ENCODE measurements at regions not wholly inside any gene's neighbourhood (a gene's known extent, or its start where the extent isn't known, plus 50 kb on each side); places are given as distances from the start of the nearest gene placed in this dataset.

DNA sequence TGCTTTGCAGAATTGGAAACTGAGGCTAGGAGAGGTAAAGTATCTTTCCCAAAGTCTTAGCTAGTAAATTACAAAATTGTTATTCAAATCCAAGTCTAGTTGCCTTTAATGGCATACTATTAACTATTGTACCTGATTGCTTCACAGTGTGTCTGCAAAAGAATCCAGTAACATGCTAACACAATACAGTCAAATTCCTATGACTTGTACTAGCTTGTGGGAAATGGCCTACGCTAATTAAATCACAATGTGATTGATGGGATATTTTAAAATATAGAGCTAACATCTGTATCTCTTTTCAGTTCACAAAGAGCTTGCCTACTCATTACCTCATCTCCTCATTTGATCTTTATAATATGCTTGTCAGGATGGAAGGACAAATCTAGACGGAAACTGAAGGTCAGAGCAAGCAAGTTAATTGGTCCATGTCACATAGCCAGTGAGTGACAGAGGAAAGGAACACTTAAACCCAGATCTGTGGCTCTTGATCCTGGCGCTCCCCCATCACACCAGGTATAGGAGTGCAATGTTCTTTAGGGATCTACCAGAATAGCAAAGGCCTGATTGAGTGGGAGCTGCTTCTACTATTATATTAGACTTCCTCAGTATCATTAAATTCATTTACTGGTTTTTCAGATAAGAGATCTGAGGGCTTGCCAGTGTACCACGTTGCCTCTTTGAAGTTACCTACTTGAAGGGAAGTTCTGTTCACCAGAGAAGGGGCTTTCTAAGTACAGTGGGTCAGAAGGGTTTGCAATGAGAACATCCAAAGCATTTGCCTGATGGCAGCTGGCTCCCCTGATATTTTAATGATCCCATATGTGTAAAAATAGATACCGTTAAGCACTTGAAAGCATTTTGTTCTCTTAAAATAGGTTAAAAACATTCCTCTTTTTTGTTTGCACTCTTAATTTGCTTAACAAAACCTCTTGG, 213.6 kb upstream of the SESN3 start:
- Histone ChIP-seq H3K4me2 (no peak overlapping the region), H3K4me1 (no peaks in the 10 kb centered on the region), H3K27me3 (no peaks in the 10 kb centered on the region), H3K4me3 (no peak overlapping the region), H3K36me3 (no peaks in the 10 kb centered on the region), H4K20me1 (no peaks in the 10 kb centered on the region), H3K9me3 (replicated peaks in 1 of 11) (peaks cover 0 to 9% (median 0%) of the 10 kb centered on the region in 11 experiments; a peak in 2 of 22 replicates), H3K9ac (no peak overlapping the region), H3K27ac (no peak overlapping the region)
- no peak for TF ChIP-seq Cebpa-rat (IDR thresholded peaks at IDR 0.05)

DNA sequence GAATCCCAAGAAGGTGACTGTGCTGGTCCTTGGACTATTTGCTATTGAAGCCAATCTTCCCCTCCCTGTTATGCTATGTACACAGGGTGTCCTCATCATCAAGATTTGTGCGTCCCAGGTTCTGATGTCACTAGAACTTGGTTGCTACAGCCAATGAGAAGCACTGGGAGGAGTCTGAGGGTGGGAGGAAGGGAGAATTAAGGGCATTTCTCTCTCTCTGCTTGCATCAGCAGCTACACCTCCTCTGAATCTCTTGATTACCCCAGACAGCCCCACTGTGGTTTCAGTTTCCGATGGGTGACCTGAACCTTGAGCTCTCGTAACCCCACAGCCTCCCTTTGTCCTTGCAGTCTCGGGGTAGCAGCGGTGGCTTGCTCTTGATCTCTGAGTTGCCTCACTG, 212.4 kb upstream of the SESN3 start:
- no peak for TF ChIP-seq Cebpa-rat (IDR thresholded peaks at IDR 0.05)
- no peaks in the 10 kb centered on the region for H3K36me3 ChIP-seq
- H4K20me1 ChIP-seq, result no peaks in the 10 kb centered on the region
- H3K4me1 ChIP-seq, result no peaks in the 10 kb centered on the region
- no peak overlapping the region for H3K9ac ChIP-seq
- no peaks in the 10 kb centered on the region for H3K27me3 ChIP-seq
- H3K4me3 ChIP-seq, result no peak overlapping the region
- H3K9me3 ChIP-seq (replicated peaks in 1 of 11), result peaks cover 0 to 9% (median 0%) of the 10 kb centered on the region in 11 experiments; a peak in 2 of 22 replicates
- no peak overlapping the region for H3K27ac ChIP-seq
- no peak overlapping the region for H3K4me2 ChIP-seq

DNA sequence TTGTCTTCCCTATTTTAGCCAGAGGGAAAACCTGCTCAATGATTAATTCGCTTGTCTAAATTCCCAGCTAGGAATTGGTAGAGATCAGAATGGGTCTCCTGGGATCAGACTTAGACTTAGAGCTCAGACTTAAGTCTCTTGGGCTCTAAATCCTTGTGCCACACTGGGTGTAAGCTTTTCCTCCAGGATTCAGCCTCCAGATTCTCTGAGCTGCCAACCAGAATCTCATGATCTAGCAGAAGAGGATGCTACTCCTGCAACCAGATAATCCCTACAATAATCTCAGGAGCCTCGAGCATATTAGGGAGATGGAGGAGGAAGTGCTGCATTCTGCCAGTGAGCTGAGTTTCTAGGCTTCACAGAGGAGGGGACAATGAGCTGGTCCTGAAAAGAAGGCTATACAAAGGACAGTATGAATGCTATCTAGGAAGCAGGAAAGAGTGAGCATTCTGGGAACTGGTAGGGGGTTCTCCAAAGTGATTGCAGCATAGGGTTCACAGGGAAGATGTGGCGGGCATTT, 211.6 kb upstream of the SESN3 start:
- Histone ChIP-seq H3K36me3 (no peaks in the 10 kb centered on the region), H3K4me1 (no peaks in the 10 kb centered on the region), H3K27ac (no peak overlapping the region), H3K4me2 (no peak overlapping the region), H3K9ac (no peak overlapping the region), H3K27me3 (no peaks in the 10 kb centered on the region), H3K4me3 (no peak overlapping the region), H4K20me1 (no peaks in the 10 kb centered on the region), H3K9me3 (replicated peaks in 1 of 11) (peaks cover 0 to 9% (median 0%) of the 10 kb centered on the region in 11 experiments; a peak in 2 of 22 replicates)
- no peak for TF ChIP-seq Cebpa-rat (IDR thresholded peaks at IDR 0.05)

DNA sequence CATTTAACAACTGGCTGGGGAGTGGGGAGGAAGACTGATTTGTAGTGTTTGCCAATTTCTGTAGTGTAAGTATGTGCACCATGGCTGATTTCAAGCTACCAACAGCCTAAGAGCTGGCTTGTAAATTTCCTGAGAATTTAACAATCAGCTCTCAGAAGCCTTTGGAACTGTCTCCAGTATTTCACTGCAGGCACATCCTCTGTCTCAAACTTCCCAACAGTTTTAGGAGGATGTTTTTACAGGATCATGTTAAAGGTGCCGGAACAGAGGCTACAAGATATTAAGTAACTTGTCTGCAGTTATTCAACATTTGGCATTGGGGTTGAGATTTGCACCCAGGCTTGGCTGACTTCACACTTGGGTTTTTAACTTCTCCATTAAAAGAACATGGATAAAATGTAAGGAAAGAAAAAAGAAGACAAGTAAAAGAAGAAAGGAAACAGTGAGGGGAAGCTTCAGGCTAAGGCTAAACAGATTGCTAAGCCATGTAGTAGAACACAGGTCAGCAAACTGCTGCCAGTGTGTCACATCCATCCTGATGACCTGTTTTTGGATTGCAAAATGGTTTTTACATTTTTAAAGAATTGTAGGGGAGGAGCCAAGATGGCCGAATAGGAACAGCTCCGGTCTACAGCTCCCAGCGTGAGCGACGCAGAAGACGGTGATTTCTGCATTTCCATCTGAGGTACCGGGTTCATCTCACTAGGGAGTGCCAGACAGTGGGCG, 204.8 kb upstream of the SESN3 start:
- H3K27me3 ChIP-seq, result no peaks in the 10 kb centered on the region
- no peaks in the 10 kb centered on the region for H3K9me3 ChIP-seq (replicated peaks in 1 of 11)
- TF ChIP-seq Cebpa-rat (IDR thresholded peaks at IDR 0.05), result no peak
- no peaks in the 10 kb centered on the region for H3K36me3 ChIP-seq
- H3K9ac ChIP-seq, result no peak overlapping the region
- peaks cover 0 to 3% (median 0%) of the 10 kb centered on the region in 10 experiments; a peak in 1 of 20 replicates for H3K4me1 ChIP-seq
- no peak overlapping the region for H3K4me2 ChIP-seq
- no peak overlapping the region for H3K27ac ChIP-seq
- H3K4me3 ChIP-seq, result no peak overlapping the region
- H4K20me1 ChIP-seq, result no peaks in the 10 kb centered on the region

DNA sequence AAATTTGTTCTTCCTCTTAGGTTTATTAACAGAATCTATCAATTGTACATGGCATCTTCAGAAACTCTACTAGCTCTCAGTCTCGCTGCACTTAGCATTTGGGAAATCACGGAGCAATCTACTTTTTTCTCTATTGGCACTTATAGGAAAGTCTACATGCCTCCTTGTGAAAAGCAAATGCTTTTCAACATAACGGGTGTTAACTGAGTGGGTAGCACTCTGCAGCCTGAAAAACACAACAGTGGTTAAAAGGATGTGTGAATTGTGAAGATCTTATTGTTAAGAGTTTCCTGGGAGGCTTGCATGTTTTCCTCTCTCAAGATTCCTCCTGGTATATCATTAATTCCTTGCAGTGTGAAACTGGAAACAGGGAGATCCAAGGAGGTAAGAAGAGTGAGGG, 204.2 kb upstream of the SESN3 start:
- Histone ChIP-seq H3K4me2 (no peak overlapping the region), H3K36me3 (no peaks in the 10 kb centered on the region), H3K27ac (no peak overlapping the region), H3K27me3 (no peaks in the 10 kb centered on the region), H3K9me3 (replicated peaks in 1 of 11) (no peaks in the 10 kb centered on the region), H3K4me3 (no peak overlapping the region), H3K4me1 (peaks cover 0 to 3% (median 0%) of the 10 kb centered on the region in 10 experiments; a peak in 1 of 20 replicates), H4K20me1 (no peaks in the 10 kb centered on the region), H3K9ac (no peak overlapping the region)
- no peak for TF ChIP-seq Cebpa-rat (IDR thresholded peaks at IDR 0.05)

DNA sequence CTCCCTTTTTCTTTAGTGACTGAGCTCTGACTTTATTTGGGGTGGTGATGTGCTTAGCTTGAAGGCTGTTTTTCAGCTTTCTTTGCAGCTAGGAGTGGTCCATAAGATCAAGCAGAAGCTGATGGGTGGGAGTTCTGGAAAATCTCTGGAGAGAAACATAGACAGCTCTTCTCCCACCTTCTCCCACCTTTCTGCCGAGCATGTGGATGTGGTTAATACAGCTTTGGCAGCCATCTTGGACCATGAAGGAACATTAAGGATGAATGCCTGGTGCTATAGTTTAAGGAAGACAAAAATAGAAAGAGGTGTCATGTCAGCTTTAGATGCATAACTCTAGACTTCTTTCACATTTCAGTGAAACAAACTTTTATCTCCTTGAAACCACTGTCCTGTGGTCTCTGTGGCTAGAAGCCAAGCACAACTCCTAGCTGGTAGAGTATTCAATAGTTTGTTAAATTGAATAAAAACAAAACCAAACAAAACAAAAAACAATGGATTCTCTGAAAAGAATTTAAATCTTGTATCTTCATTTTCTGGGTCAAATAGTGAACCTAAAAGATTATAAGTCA, 203.6 kb upstream of the SESN3 start:
- H3K9ac ChIP-seq, result no peak overlapping the region
- TF ChIP-seq Cebpa-rat (IDR thresholded peaks at IDR 0.05), result no peak
- H3K4me3 ChIP-seq, result no peak overlapping the region
- no peaks in the 10 kb centered on the region for H3K36me3 ChIP-seq
- H3K27ac ChIP-seq, result no peak overlapping the region
- H3K4me2 ChIP-seq, result no peak overlapping the region
- H3K9me3 ChIP-seq (replicated peaks in 1 of 11), result no peaks in the 10 kb centered on the region
- no peaks in the 10 kb centered on the region for H3K27me3 ChIP-seq
- H4K20me1 ChIP-seq, result no peaks in the 10 kb centered on the region
- peaks cover 0 to 3% (median 0%) of the 10 kb centered on the region in 10 experiments; a peak in 1 of 20 replicates for H3K4me1 ChIP-seq

DNA sequence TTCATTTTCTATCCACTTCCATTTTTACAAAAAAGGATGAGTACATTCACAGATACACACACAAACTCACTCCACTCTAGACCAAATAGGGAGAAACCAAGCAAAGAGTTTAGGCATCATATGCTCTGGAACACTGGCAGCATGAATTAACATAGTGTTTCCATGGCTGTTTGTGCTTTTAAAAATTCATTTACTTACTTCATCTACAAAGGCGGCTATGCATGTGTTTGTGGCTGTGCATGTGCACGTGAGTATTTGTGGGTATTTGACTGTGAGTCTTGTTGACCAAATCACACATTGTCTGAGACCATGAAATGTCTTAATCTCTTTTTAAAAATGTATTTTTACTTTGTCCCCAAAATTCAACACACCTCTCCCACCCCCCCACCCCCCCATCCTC, 203.0 kb upstream of the SESN3 start:
- Histone ChIP-seq H3K4me2 (no peak overlapping the region), H3K4me3 (no peak overlapping the region), H3K9ac (no peak overlapping the region), H4K20me1 (no peaks in the 10 kb centered on the region), H3K4me1 (peaks cover 0 to 3% (median 0%) of the 10 kb centered on the region in 10 experiments; a peak in 1 of 20 replicates), H3K9me3 (replicated peaks in 1 of 11) (no peaks in the 10 kb centered on the region), H3K27me3 (no peaks in the 10 kb centered on the region), H3K36me3 (no peaks in the 10 kb centered on the region), H3K27ac (no peak overlapping the region)
- TF ChIP-seq Cebpa-rat (IDR thresholded peaks at IDR 0.05), result no peak

DNA sequence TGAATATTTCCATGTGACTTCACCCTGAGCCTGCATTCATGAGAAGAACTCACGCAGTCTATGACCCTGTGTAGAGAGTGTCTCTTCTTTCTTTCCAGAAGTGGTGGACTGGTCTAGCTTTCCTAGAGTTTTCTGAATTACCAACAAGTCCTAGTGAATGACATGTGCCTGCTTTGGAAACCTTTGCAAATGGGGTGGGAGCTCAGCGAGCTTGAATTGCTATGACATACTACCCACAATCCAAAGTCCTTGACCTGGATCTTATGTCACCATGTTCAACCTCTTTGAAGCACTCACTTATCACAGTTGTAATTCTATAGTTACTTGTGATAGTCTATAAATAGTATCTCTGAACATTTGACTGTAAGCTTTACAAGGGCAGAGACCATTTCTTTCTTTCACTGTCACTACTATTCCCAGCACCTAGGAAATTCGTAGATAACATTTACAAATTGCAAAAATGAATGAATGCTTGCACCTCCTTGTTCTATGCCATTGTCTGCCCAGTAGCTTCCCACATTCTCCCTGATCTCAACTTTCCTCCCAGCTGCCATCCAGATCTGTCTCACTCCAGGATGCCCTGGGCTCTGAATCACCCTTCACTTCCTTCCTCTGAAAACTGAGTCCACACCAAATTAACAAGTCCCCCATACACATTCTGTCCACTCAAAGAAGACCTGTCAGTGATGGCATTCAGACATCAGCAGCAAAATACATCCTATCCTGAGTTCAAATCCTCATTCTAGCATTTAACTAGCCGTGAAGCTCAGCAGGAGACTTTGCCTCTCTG, 201.9 kb upstream of the SESN3 start:
- Histone ChIP-seq H3K27ac (no peak overlapping the region), H3K4me1 (peaks cover 0 to 3% (median 0%) of the 10 kb centered on the region in 10 experiments; a peak in 1 of 20 replicates), H3K9ac (no peak overlapping the region), H4K20me1 (no peaks in the 10 kb centered on the region), H3K4me3 (no peak overlapping the region), H3K36me3 (no peaks in the 10 kb centered on the region), H3K9me3 (replicated peaks in 1 of 11) (no peaks in the 10 kb centered on the region), H3K4me2 (no peak overlapping the region), H3K27me3 (no peaks in the 10 kb centered on the region)
- no peak for TF ChIP-seq Cebpa-rat (IDR thresholded peaks at IDR 0.05)

All from BLaER1 treated with 17β-estradiol and CSF1 and Interleukin-3, amounts not matched to agents 10 nM and 100 nM (cell line).